HepG2 (cell line): ENCODE measurements at regions not wholly inside any gene's neighbourhood (a gene's known extent, or its start where the extent isn't known, plus 50 kb on each side); places are given as distances from the start of the nearest gene placed in this dataset.

Experiments
- ATAC-seq: fragments of 200-7000 bp; cut with Tn5 transposase; 3 replicates; pipeline ENCODE4 v1.9.1; 2020; ENCODE audit warnings: mild to moderate bottlenecking, moderate library complexity
- BruUV-seq: library from RNA; stranded (reverse); fragments of 400-500 nt; replicated peaks from 2 replicates; lab custom pipeline; 2021; lab: Mats Ljungman, UMichigan
- CTCF ChIA-PET: fragments of 300-600 bp; formaldehyde crosslinking; extraction: SDS; loops from one replicate; lab custom pipeline; 2021; ENCODE audit warnings: low total read pairs, inconsistent platforms, low intra/inter-chr PET ratio; lab: Yijun Ruan, JAX
- POLR2A ChIA-PET: fragments of 350-600 bp; sonication (Branson Sonifier 250); formaldehyde crosslinking; loops from one replicate; lab custom pipeline; 2020; ENCODE audit warnings: antibody characterized with exemption, inconsistent platforms; lab: Yijun Ruan, JAX
- DNase-seq: peaks from one replicate; pipeline ENCODE4 v3.0.0-alpha.2; 2015; ENCODE audit warnings: low spot score
- FAIRE-seq: peaks from 3 replicates; lab custom pipeline; 2011; peaks lifted over from hg19 to GRCh38; lab: Jason Lieb, UNC
- H2AFZ ChIP-seq: one replicate; pipeline ENCODE4 v1.6.1; 2011; ENCODE audit warnings: low read length, inconsistent platforms
- H3K27ac ChIP-seq: fragments of 300-600 bp; 3 replicates; pipeline ENCODE4 v1.8.0; 2011; ENCODE audit warnings: mixed run types, mild to moderate bottlenecking, mixed read lengths, low read length, inconsistent platforms; ENCODE audit not compliant: insufficient read depth; ENCODE audit errors: extremely low read length
- H3K27me3 ChIP-seq, 2 experiments: fragments of 200-600 bp in 1 of 2; 2 replicates in 1 of 2; 3 replicates in 1 of 2; pipeline versions ENCODE4 v1.6.0 to v1.8.0; 2011; ENCODE audit warnings: low read length in 2 of 2, mild to moderate bottlenecking in 2 of 2, moderate library complexity in 2 of 2, inconsistent platforms in 1 of 2; ENCODE audit not compliant: insufficient read depth in 2 of 2, control insufficient read depth in 1 of 2
- H3K36me3 ChIP-seq, 2 experiments: fragments of 200-600 bp in 1 of 2; replicated peaks in 1 of 2; 2 replicates in 1 of 2; 3 replicates in 1 of 2; pipeline versions ENCODE4 v1.5.1 to v1.8.0; 2011; ENCODE audit warnings: low read length in 2 of 2, inconsistent platforms in 1 of 2; ENCODE audit not compliant: insufficient read depth in 2 of 2, control insufficient read depth in 1 of 2
- H3K4me1 ChIP-seq: 2 replicates; pipeline ENCODE4 v1.5.1; 2012; ENCODE audit warnings: low read length, inconsistent platforms; ENCODE audit not compliant: insufficient read depth
- H3K4me2 ChIP-seq: 2 replicates; pipeline ENCODE4 v1.6.0; 2011; ENCODE audit warnings: low read depth, low read length, inconsistent platforms
- H3K4me3 ChIP-seq, 3 experiments: fragments of 200-600 bp in 1 of 3; sonication (generic), shearing (Covaris generic) in 1 of 3; replicated peaks in 1 of 3; 2 replicates each; pipeline ENCODE4 v1.5.1; 2011 to 2016; ENCODE audit warnings: low read length in 3 of 3, inconsistent platforms in 2 of 3, low read depth in 2 of 3, mild to moderate bottlenecking in 2 of 3, control low read depth in 1 of 3, mixed read lengths in 1 of 3; ENCODE audit not compliant: insufficient read depth in 1 of 3
- H3K79me2 ChIP-seq: one replicate; pipeline ENCODE4 v1.6.1; 2011; ENCODE audit warnings: low read length, inconsistent platforms; ENCODE audit not compliant: insufficient read depth
- H3K9ac ChIP-seq: 2 replicates; pipeline ENCODE4 v1.6.0; 2011; ENCODE audit warnings: mild to moderate bottlenecking, low read depth, low read length, inconsistent platforms; ENCODE audit not compliant: insufficient read depth
- H3K9me3 ChIP-seq: 2 replicates; pipeline ENCODE4 v1.5.1; 2012; ENCODE audit warnings: mild to moderate bottlenecking, low read length
- H4K20me1 ChIP-seq: 2 replicates; pipeline ENCODE4 v1.6.0; 2011; ENCODE audit warnings: inconsistent platforms, mild to moderate bottlenecking, low read length, moderate library complexity; ENCODE audit not compliant: insufficient read depth
- HIVEP1 ChIP-seq: sonication (generic); formaldehyde crosslinking; IDR thresholded peaks from 2 replicates; pipeline ENCODE4 v1.4.0; 2020; ENCODE audit warnings: mild to moderate bottlenecking, missing genetic modification reagents
- SMAD1 ChIP-seq: sonication (generic); formaldehyde crosslinking; IDR thresholded peaks from 2 replicates; pipeline ENCODE4 v1.4.0; 2020; ENCODE audit warnings: missing genetic modification reagents, low read depth, mild to moderate bottlenecking, borderline replicate concordance
- SSRP1 ChIP-seq: IDR thresholded peaks from 2 replicates; pipeline ENCODE4 v1.6.1; 2016; ENCODE audit warnings: control low read depth
- ZNF260 ChIP-seq: sonication (generic); formaldehyde crosslinking; IDR thresholded peaks from 2 replicates; pipeline ENCODE4 v1.4.0; 2020; ENCODE audit warnings: missing genetic modification reagents, low read depth, mild to moderate bottlenecking, borderline replicate concordance
- ZNF383 ChIP-seq: sonication (generic); formaldehyde crosslinking; IDR thresholded peaks from 2 replicates; pipeline ENCODE4 v1.4.0; 2020; ENCODE audit warnings: missing genetic modification reagents, mild to moderate bottlenecking, borderline replicate concordance
- whole genome bisulfite sequencing: methylation state at CpG from one replicate; pipeline ENCODE4 v1.1.6; 2017; ENCODE audit warnings: low lambda C conversion rate; 5-methylcytosine and 5-hydroxymethylcytosine counted together
- in situ Hi-C: cut with HindIII; loops from 2 replicates; pipeline ENCODE4 v1.10.0; 2017; ENCODE audit warnings: low pct_unique_long_range_greater_than_20kb; ENCODE audit not compliant: extremely low pct_ligation_motif_present
- intact Hi-C: fragments of 100-400 bp; cut with micrococcal nuclease; formaldehyde crosslinking; loops from one replicate; pipeline ENCODE4 v1.10.0; 2022; ENCODE audit not compliant: unreplicated experiment

GRCh38 chr10:117788911-117789310 is 246.4 kb downstream of the EMX2 start:
- ChIA-PET CTCF (no interaction called here), POLR2A (no interaction called here)
- Histone ChIP-seq H3K27me3 (peaks cover 0 to 29% of the 10 kb centered on the region in 2 experiments; a peak in 3 of 5 replicates), H2AFZ (no peak overlapping the region), H3K79me2 (no peaks in the 10 kb centered on the region), H3K9me3 (no peaks in the 10 kb centered on the region), H3K4me1 (no peaks in the 10 kb centered on the region), H3K4me3 (no peak overlapping the region), H3K36me3 (no peaks in the 10 kb centered on the region), H3K4me2 (no peak overlapping the region), H3K9ac (no peak overlapping the region), H4K20me1 (no peaks in the 10 kb centered on the region), H3K27ac (no peak overlapping the region)
- BruUV-seq, result no TSS peak
- no peak for ATAC-seq
- WGBS, result 22% methylated on average over 3 of the region's 3 CpGs
- intact Hi-C loops, result no loop called here
- no peak for FAIRE-seq
- DNase-seq, result no peak
- in situ Hi-C loops, result no loop called here
- no peak for TF ChIP-seq HIVEP1 (CRISPR knock-in tag)
- TF ChIP-seq, all 625 proteins: peak for 0

- H3K36me3 ChIP-seq, result no peaks in the 10 kb centered on the region
- no peaks in the 10 kb centered on the region for H3K4me1 ChIP-seq
- FAIRE-seq (no peak), DNase-seq (no peak)
- POLR2A ChIA-PET, result no interaction called here
- H3K79me2 ChIP-seq, result no peaks in the 10 kb centered on the region
- no peaks in the 10 kb centered on the region for H4K20me1 ChIP-seq
- no peak for TF ChIP-seq ZNF383 (CRISPR knock-in tag)
- TF ChIP-seq, all 625 proteins: peak for 0
- in situ Hi-C loops, result no loop called here
- intact Hi-C loops, result no loop called here
- CTCF ChIA-PET, result no interaction called here
- no TSS peak for BruUV-seq
- no peaks in the 10 kb centered on the region for H3K9me3 ChIP-seq
- no peak for ATAC-seq
- H3K4me2 ChIP-seq, result no peak overlapping the region
- no peak overlapping the region for H3K9ac ChIP-seq
- H3K27me3 ChIP-seq, result peaks cover 0 to 30% of the 10 kb centered on the region in 2 experiments; a peak in 3 of 5 replicates
- WGBS, result 20% methylated on average over 4 of the region's 4 CpGs
- H3K27ac ChIP-seq, result no peak overlapping the region
- H3K4me3 ChIP-seq, result no peak overlapping the region
- no peak overlapping the region for H2AFZ ChIP-seq
These were observed 247.6 kb downstream of the EMX2 start for GRCh38 chr10:117790179-117790578.

- peaks cover 0 to 35% of the 10 kb centered on the region in 2 experiments; a peak in 3 of 5 replicates for H3K27me3 ChIP-seq
- no peak overlapping the region for H3K4me2 ChIP-seq
- in situ Hi-C loops, result no loop called here
- ChIA-PET POLR2A (no interaction called here), CTCF (no interaction called here)
- no peaks in the 10 kb centered on the region for H3K9me3 ChIP-seq
- FAIRE-seq, result no peak
- ATAC-seq, result no peak
- no peaks in the 10 kb centered on the region for H4K20me1 ChIP-seq
- no peaks in the 10 kb centered on the region for H3K36me3 ChIP-seq
- H3K9ac ChIP-seq, result no peak overlapping the region
- 0% methylated on average over 6 of the region's 7 CpGs for WGBS
- H3K4me3 ChIP-seq, result no peak overlapping the region
- no peaks in the 10 kb centered on the region for H3K4me1 ChIP-seq
- intact Hi-C loops, result no loop called here
- TF ChIP-seq SMAD1, result no peak
- no peak for TF ChIP-seq SSRP1 (CRISPR knock-in tag)
- TF ChIP-seq ZNF260 (CRISPR knock-in tag), result no peak
- no peak overlapping the region for H2AFZ ChIP-seq
- H3K27ac ChIP-seq, result no peak overlapping the region
- no peaks in the 10 kb centered on the region for H3K79me2 ChIP-seq
- BruUV-seq, result no TSS peak
- no peak for DNase-seq
These were observed 248.1 kb downstream of the EMX2 start for GRCh38 chr10:117790621-117791020.
